Activated T-helper 17 cell treated with anti-CD3 and anti-CD28 coated beads, Interleukin-2, amount 50 U/mL, for 72 hours (primary cell): ENCODE measurements at regions not wholly inside any gene's neighbourhood (a gene's known extent, or its start where the extent isn't known, plus 50 kb on each side); places are given as distances from the start of the nearest gene placed in this dataset.
"Not testable (repeated sequence)": the region's sequence is repeated elsewhere in the genome, so short reads cannot be mapped to it uniquely, and the experiment has no call there.

Experiments
- ATAC-seq: fragments of 150-1000 bp; cut with Tn5 transposase; replicated peaks from 2 replicates; pipeline ENCODE4 v1.10.0; 2021; ENCODE audit warnings: mild to moderate bottlenecking, moderate library complexity
- H3K27ac Mint-ChIP-seq: one replicate; pipeline ENCODE4 v1.8.0; 2022; ENCODE audit warnings: mixed read lengths
- H3K27me3 Mint-ChIP-seq: one replicate; pipeline ENCODE4 v1.8.0; 2022; ENCODE audit warnings: mixed read lengths
- H3K36me3 Mint-ChIP-seq: one replicate; pipeline ENCODE4 v1.8.0; 2022; ENCODE audit warnings: low read depth, mild to moderate bottlenecking, mixed read lengths
- H3K4me1 Mint-ChIP-seq: one replicate; pipeline ENCODE4 v1.8.0; 2022; ENCODE audit warnings: mixed read lengths
- H3K4me3 Mint-ChIP-seq: one replicate; pipeline ENCODE4 v1.8.0; 2022; ENCODE audit warnings: mild to moderate bottlenecking, mixed read lengths
- H3K9me3 Mint-ChIP-seq: one replicate; pipeline ENCODE4 v1.8.0; 2022; ENCODE audit warnings: mixed read lengths

DNA sequence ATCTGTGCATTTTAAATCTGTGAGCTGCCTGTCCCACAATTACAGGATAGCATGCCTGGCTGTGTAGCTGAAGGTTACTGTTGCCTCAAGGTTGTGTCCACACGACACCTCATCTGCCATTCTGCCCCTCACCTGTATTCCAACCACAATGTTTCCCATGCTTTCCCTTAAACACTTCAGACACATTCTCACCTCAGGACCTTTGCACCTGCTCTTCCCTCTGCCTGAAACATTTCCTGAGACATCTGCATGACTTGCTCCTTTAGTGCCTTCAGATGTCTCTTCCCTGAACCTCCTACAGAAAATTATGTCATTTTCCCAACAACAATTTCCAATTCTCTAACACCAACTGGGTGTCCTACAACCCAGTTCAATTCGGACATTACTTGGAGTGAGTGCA is 120.4 kb downstream of the ZNF608 start:
- ATAC-seq = no peak
- H3K4me1 Mint-ChIP-seq = no peaks in the 10 kb centered on the region
- H3K27ac Mint-ChIP-seq = no peak overlapping the region
- no peak overlapping the region for H3K4me3 Mint-ChIP-seq
- peaks cover 4% of the 10 kb centered on the region for H3K9me3 Mint-ChIP-seq
- H3K36me3 Mint-ChIP-seq = no peaks in the 10 kb centered on the region
- peaks cover 16% of the 10 kb centered on the region for H3K27me3 Mint-ChIP-seq

DNA sequence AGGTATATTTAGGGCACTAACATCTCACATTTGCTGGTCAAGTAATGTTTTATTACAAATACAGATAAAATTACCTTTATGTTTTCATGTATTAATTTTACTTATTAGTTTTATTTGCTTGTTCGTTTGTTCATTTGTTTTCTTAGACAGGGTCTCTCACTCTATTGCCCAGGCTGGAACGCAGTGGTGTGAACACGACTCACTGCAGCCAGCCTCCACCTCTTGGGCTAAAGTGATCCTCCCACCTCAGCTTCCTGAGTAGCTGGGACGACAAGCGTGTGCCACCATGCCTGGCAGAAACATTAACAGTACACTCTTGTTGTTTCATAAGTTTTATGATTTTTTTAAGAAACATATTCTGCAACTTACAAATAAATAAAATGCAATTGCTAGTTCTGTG is 123.2 kb downstream of the ZNF608 start:
- H3K4me1 Mint-ChIP-seq = no peaks in the 10 kb centered on the region
- H3K36me3 Mint-ChIP-seq = no peaks in the 10 kb centered on the region
- peaks cover 23% of the 10 kb centered on the region for H3K27me3 Mint-ChIP-seq
- peaks cover 7% of the 10 kb centered on the region for H3K9me3 Mint-ChIP-seq
- H3K4me3 Mint-ChIP-seq = no peak overlapping the region
- no peak overlapping the region for H3K27ac Mint-ChIP-seq
- no peak for ATAC-seq

DNA sequence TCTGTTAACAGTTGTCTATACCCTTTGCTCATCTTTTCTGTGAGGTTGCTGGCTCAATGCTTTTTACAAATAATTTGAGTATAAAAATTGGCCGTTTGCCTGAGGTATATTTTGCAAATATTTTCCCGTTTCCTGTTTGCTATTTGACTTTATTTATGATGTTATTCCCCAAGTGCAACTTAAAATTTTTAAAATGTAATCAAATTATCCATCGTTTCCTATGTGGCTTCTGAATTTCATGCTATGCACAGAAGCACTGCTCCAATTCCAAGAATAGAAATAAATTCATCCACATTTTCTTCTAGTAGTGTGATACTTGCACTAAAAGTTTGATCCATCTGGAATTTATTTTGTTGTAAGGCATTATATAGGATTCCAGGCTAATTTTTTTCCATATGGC is 123.6 kb downstream of the ZNF608 start:
- no peak for ATAC-seq
- no peaks in the 10 kb centered on the region for H3K4me1 Mint-ChIP-seq
- peaks cover 7% of the 10 kb centered on the region for H3K9me3 Mint-ChIP-seq
- no peaks in the 10 kb centered on the region for H3K36me3 Mint-ChIP-seq
- peaks cover 20% of the 10 kb centered on the region for H3K27me3 Mint-ChIP-seq
- no peak overlapping the region for H3K27ac Mint-ChIP-seq
- H3K4me3 Mint-ChIP-seq = no peak overlapping the region

DNA sequence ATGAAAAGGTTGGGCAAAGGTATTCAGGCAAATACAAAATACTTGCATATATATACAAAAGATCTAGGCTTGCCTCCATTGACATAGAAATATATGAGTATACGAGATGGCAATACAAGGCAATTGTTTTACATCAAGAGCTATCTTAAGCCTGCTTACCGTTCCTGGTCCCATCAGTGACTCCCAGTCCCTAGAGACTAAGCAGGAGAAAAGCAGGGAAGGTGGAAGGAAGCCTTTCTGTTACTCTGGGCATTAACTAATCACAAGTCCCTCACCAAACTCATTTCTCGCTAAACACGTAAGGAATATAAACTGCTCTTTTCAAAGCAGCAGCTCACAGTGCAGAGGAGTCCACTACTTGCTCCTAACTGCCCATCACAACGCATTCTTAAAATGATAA is 125.2 kb downstream of the ZNF608 start:
- no peak for ATAC-seq
- Mint-ChIP-seq H3K9me3 (peaks cover 6% of the 10 kb centered on the region), H3K27ac (no peak overlapping the region), H3K4me1 (no peaks in the 10 kb centered on the region), H3K27me3 (peaks cover 17% of the 10 kb centered on the region), H3K36me3 (no peaks in the 10 kb centered on the region), H3K4me3 (no peak overlapping the region)

DNA sequence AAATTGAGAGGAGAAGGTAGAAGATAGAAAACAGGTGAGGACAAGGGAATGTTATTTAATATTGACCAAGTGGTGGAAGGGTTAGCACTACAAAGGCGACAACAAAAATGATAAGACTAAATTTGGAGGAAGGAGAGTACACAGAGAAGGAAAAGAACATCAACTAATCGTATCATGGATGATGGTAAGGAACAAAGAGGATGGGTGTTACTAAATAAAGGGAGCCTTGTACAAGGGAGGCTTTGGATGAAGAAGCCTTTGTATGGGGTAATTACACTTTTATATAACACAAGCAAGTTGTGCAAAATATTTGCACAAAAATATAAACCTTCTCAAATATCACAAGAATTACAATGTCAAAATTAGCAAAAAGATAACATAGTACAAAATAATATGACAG is 125.7 kb downstream of the ZNF608 start:
- Mint-ChIP-seq H3K36me3 (no peaks in the 10 kb centered on the region), H3K4me3 (no peak overlapping the region), H3K27ac (no peak overlapping the region), H3K27me3 (peaks cover 17% of the 10 kb centered on the region), H3K9me3 (peaks cover 3% of the 10 kb centered on the region), H3K4me1 (no peaks in the 10 kb centered on the region)
- no peak for ATAC-seq

DNA sequence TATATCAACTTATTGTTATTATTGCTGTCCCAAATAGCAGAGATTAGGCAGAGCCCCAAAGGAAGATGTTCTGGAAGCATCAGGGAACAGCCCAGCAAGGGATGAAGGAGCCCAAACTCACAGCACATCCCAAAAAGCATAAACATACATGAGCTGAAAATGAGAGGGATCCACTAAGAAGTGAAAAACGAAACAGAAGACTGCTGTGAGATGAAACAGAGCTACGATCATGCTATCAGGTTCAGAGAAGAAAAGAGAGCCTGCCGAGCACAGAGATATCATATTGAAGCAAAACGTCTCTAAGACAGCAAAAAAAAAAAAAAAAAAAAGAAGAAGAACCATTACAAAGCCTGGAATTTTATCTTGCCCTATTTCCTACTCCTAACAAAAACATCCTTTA is 127.3 kb downstream of the ZNF608 start:
- no peaks in the 10 kb centered on the region for H3K36me3 Mint-ChIP-seq
- ATAC-seq = no peak
- H3K4me3 Mint-ChIP-seq = no peak overlapping the region
- peaks cover 7% of the 10 kb centered on the region for H3K9me3 Mint-ChIP-seq
- no peaks in the 10 kb centered on the region for H3K4me1 Mint-ChIP-seq
- no peak overlapping the region for H3K27ac Mint-ChIP-seq
- H3K27me3 Mint-ChIP-seq = peaks cover 14% of the 10 kb centered on the region

DNA sequence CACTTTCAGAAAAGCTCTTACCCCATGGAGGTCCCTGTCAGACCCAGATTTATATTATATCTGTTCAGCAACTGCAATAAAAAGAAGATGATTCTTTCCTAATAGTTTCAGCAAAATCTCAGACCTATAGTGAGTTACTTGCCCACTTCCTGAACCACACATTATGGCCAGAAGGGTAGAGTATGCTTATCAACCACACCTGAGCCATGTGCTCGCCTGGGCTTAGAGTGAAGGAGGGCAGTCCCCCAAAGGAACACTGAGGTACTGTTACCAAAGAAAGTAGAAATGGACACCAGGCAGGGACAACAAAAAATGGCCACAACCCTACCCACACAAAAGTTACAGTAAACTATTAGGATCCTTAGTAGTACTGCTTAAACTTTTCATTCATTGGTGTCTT is 128.7 kb downstream of the ZNF608 start:
- Mint-ChIP-seq H3K9me3 (peaks cover 7% of the 10 kb centered on the region), H3K27ac (no peak overlapping the region), H3K36me3 (no peaks in the 10 kb centered on the region), H3K4me1 (no peaks in the 10 kb centered on the region), H3K27me3 (peaks cover 14% of the 10 kb centered on the region), H3K4me3 (no peak overlapping the region)
- no peak for ATAC-seq

DNA sequence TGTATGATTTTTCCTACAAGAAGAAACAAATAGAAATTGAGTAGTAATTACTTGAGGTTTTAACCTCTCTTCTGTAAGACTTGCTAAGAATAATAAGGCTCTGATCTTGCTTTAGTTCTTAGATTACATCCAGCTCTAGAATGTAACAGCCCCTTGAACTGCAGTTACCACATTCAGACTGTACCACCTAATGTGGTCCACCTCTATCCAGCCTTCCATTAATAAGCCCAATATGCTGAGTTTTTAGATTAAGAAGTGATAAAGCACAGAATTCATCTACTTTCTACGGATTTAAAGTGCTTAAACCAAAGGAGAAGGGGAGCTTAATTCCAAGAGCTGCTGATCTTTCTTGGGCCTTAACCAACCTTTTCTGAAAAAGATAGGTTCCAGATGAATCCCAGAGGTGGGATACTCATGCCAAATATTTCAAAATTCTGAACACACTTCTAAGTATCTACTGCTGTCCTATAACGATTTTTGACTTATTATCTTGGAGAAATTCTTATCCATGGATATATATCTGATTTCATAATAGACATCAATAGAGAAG is 131.5 kb downstream of the ZNF608 start:
- peaks cover 11% of the 10 kb centered on the region for H3K27me3 Mint-ChIP-seq
- no peak for ATAC-seq
- H3K4me1 Mint-ChIP-seq = no peaks in the 10 kb centered on the region
- H3K9me3 Mint-ChIP-seq = peaks cover 7% of the 10 kb centered on the region
- no peaks in the 10 kb centered on the region for H3K36me3 Mint-ChIP-seq
- H3K4me3 Mint-ChIP-seq = no peak overlapping the region
- H3K27ac Mint-ChIP-seq = no peak overlapping the region

DNA sequence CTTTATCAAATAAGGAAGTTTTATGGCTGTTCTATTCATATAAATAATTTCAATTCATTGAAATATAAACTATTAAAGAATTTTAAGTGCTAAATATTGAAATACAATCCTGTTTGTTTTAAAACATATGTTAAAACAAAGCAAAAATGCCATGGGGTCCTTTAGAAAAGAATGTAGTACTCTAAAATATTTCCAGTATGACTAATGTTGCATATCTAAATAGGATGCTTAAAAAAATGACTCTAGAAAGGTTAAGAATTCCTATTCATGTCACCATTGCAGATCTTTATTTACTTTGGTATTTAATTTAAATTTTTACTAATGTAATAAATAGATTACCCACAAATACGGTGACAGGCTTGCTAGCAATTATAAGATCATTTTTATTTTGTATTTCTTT is 132.3 kb downstream of the ZNF608 start:
- Mint-ChIP-seq H3K27me3 (peaks cover 6% of the 10 kb centered on the region), H3K27ac (no peak overlapping the region), H3K9me3 (peaks cover 6% of the 10 kb centered on the region), H3K4me3 (no peak overlapping the region), H3K4me1 (no peaks in the 10 kb centered on the region), H3K36me3 (no peaks in the 10 kb centered on the region)
- no peak for ATAC-seq

DNA sequence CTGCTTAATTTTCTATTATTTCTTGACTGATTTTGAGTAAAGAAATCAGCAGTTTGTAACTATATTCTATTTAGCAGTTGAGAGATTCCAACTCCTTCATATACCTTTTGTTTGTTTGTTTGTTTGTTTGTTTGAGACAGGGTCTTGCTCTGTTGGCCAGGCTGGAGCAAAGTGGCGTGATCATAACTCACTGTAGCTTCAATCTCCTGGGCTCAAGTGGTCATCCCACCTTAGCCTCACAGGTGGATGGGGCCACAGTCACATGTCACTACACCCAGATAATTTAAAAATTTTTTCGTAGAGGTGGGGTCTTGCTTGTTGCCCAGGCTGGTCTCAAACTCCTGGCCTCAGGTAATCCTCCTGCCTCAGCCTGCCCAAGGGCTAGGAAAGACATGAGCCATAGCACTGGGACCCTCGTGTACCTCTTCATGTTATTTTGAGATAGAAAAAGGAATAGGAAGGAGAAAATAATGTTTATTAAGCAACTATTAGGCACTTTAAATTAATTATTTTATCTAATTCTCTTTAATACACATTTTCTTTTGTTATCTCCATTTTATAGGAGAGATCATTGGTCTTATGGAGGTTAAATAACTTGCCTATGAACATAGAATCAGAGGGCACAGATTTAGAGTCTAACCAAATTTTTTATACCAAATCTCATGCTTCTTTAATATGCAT is 133.0 kb downstream of the ZNF608 start:
- peaks cover 5% of the 10 kb centered on the region for H3K27me3 Mint-ChIP-seq
- H3K4me1 Mint-ChIP-seq = no peaks in the 10 kb centered on the region
- no peak overlapping the region for H3K27ac Mint-ChIP-seq
- H3K4me3 Mint-ChIP-seq = no peak overlapping the region
- ATAC-seq = no peak
- peaks cover 6% of the 10 kb centered on the region for H3K9me3 Mint-ChIP-seq
- H3K36me3 Mint-ChIP-seq = no peaks in the 10 kb centered on the region

DNA sequence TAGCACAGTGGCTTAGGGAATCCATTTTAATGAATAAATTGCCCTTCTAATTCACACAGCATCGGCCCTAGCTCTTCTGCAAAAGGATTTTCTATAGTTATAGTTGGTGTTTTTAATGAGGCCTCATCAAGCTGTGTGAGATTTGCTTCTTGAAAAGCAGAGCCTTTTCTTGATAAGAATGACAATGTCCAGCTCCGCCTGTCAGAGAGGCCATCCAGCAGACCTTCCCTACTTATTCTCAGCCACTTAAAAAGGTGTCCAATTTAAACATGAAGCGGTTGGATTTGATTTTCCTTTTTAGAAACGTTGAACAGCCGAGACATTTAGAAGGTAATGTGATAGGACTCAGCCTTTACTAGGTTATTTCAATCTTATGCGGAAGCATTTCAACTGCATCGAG is 134.4 kb downstream of the ZNF608 start:
- H3K36me3 Mint-ChIP-seq = no peaks in the 10 kb centered on the region
- ATAC-seq = no peak
- H3K27me3 Mint-ChIP-seq = peaks cover 11% of the 10 kb centered on the region
- H3K4me1 Mint-ChIP-seq = no peaks in the 10 kb centered on the region
- no peak overlapping the region for H3K4me3 Mint-ChIP-seq
- no peak overlapping the region for H3K27ac Mint-ChIP-seq
- H3K9me3 Mint-ChIP-seq = peaks cover 8% of the 10 kb centered on the region

DNA sequence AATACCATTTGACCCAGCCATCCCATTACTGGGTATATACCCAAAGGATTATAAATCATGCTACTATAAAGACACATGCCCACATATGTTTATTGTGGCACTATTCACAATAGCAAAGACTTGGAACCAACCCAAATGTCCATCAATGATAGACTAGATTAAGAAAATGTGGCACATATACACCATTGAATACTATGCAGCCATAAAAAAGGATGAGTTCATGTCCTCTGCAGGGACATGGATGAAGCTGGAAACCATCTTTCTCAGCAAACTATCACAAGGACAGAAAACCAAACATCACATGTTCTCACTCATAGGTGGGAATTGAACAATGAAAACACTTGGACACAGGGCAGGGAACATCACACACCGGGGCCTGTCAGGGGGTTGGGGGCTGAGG is 135.2 kb downstream of the ZNF608 start:
- H3K27ac Mint-ChIP-seq, H3K4me1 Mint-ChIP-seq, H3K4me3 Mint-ChIP-seq, H3K36me3 Mint-ChIP-seq, ATAC-seq, H3K9me3 Mint-ChIP-seq: not testable (repeated sequence)
- H3K27me3 Mint-ChIP-seq = peaks cover 11% of the 10 kb centered on the region

DNA sequence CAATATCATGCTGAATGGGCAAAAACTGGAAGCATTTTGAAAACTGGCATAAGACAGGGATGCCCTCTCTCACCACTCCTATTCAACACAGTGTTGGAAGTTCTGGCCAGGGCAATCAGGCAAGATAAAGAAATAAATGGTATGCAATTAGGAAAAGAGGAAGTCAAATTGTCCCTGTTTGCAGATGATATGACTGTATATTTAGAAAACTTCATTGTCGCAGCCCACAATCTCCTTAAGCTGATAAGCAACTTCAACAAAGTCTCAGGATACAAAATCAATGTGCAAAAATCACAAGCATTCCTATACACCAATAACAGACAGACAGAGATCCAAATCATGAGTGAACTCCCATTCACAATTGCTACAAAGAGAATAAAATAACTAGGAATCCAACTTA is 136.8 kb downstream of the ZNF608 start:
- not testable (repeated sequence) for ATAC-seq, H3K36me3 Mint-ChIP-seq, H3K9me3 Mint-ChIP-seq, H3K4me1 Mint-ChIP-seq, H3K27me3 Mint-ChIP-seq, H3K27ac Mint-ChIP-seq, H3K4me3 Mint-ChIP-seq

DNA sequence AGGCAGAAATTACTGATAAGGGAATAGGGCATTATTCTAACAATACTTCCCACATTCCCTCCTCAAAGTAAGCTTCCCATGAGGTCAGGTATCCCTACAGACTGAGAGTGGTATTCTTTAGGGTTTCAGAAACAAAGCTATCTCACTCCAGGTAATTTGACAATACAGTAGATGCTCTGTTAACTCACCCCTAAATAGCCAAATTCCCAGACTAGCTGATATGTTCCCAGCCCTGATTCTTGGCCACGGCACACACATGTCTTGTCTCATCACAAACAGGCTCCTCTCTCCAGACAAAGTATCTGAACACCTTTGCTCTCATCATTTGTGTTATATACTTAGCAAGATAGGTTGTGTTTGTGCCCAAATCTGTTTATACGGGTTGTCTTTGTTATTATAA is 139.9 kb downstream of the ZNF608 start:
- no peak for ATAC-seq
- H3K36me3 Mint-ChIP-seq = no peaks in the 10 kb centered on the region
- H3K4me3 Mint-ChIP-seq = no peak overlapping the region
- no peaks in the 10 kb centered on the region for H3K4me1 Mint-ChIP-seq
- no peak overlapping the region for H3K27ac Mint-ChIP-seq
- peaks cover 11% of the 10 kb centered on the region for H3K27me3 Mint-ChIP-seq
- H3K9me3 Mint-ChIP-seq = peaks cover 4% of the 10 kb centered on the region

DNA sequence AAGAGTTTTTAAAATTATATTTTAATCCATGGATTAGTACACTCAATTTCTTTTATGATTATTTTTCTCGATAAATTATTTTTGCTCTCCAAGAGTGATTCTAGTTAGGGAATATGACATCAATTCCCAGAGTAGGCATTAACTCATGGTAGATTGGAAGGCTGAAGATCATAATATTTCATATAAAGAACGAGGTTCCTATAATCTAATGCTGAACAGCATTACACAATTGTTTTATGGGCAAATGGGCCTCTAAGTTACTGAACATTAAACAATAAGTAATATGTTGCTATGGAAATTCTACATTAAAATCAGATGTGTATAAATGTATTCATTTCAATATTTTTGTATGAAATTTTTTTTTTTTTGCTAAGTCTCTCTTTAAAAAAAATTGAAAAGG is 140.3 kb downstream of the ZNF608 start:
- Mint-ChIP-seq H3K36me3 (no peaks in the 10 kb centered on the region), H3K4me3 (no peak overlapping the region), H3K27ac (no peak overlapping the region), H3K27me3 (peaks cover 11% of the 10 kb centered on the region), H3K9me3 (peaks cover 4% of the 10 kb centered on the region), H3K4me1 (no peaks in the 10 kb centered on the region)
- ATAC-seq = no peak

DNA sequence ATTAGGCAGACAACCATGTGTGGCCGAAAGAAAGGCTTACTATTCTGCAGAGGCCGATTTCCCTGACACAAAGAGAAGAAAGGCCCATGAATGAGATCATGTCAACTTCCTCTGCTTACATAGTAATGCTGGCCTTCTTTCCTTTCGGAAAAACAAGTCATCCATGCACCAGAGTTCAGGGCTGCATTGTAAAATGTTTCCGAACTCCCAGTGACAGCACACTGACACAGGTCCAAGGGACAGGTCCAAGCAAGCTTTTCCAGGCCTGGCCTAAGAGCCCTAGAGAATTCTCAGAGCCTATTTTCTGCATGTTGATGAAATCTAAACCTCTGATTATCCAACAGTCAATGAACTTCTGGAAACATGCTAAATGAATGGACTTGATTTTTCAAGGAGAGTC is 140.9 kb downstream of the ZNF608 start:
- H3K4me3 Mint-ChIP-seq = no peak overlapping the region

More for the DNA sequence above, 140.9 kb downstream of the ZNF608 start:
- Mint-ChIP-seq H3K36me3 (no peaks in the 10 kb centered on the region), H3K27ac (no peak overlapping the region), H3K9me3 (peaks cover 4% of the 10 kb centered on the region), H3K4me1 (no peaks in the 10 kb centered on the region), H3K27me3 (peaks cover 11% of the 10 kb centered on the region)
- no peak for ATAC-seq
